Skeletal muscle tissue (tissue), 3 donors: ENCODE measurements at regions not wholly inside any gene's neighbourhood (a gene's known extent, or its start where the extent isn't known, plus 50 kb on each side); places are given as distances from the start of the nearest gene placed in this dataset.

Experiments
- H3K27ac ChIP-seq: one replicate; pipeline ENCODE4 v1.7.0; 2013; ENCODE audit warnings: mild to moderate bottlenecking, low read depth, low read length, inconsistent platforms
- H3K27me3 ChIP-seq, 3 donors: one replicate each; pipeline ENCODE4 v1.7.0; 2013; ENCODE audit warnings: low read length in 3 of 3; ENCODE audit not compliant: control insufficient read depth in 3 of 3, insufficient read depth in 3 of 3
- H3K36me3 ChIP-seq, 3 donors: one replicate each; pipeline ENCODE4 v1.7.0; 2013; ENCODE audit warnings: low read length in 3 of 3; ENCODE audit not compliant: control insufficient read depth in 3 of 3, insufficient read depth in 3 of 3
- H3K4me1 ChIP-seq, 3 donors: one replicate each; pipeline ENCODE4 v1.7.0; 2013; ENCODE audit warnings: low read length in 3 of 3, mild to moderate bottlenecking in 3 of 3; ENCODE audit not compliant: control insufficient read depth in 3 of 3, insufficient read depth in 3 of 3
- H3K4me3 ChIP-seq, 3 donors: one replicate each; pipeline ENCODE4 v1.7.0; 2013; ENCODE audit warnings: low read length in 3 of 3
- H3K9ac ChIP-seq, 3 donors: one replicate each; pipeline ENCODE4 v1.7.0; 2013; ENCODE audit warnings: low read length in 3 of 3, mild to moderate bottlenecking in 3 of 3, moderate library complexity in 2 of 3, low read depth in 1 of 3
- H3K9me3 ChIP-seq, 3 donors: one replicate each; pipeline ENCODE4 v1.7.0; 2013; ENCODE audit warnings: low read length in 3 of 3; ENCODE audit not compliant: control insufficient read depth in 3 of 3
- donor health status: Osteomylitis.

DNA sequence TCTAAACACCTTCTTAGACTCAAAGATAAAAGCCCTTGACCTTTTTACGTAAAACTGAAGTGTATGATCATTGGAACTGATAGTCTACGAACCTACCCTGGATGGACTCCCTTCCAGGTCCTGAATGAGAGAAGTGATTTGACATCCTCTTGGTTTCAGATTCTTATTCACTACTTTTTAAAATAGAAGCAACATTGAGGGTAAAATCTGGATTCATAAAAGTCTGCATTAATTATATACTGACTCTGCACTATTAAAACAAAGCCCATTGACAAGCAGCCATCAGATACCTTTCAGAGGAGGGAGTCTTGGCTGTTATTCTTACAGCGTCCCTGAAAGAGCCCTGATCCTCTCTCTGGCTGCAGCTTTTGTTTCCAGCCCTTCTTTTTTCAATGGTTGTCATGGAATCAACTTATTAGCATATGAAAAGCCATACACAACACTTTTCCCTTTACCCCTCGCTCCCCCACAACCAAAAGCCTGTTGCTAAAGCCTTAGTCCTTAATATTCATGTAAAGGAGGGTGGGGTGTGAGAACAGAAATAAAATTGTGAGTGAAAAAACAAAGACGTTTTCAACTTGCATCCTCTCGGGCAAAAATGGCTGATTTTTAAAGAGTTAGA lies 270.0 kb upstream of the MARCKS start:
- Histone ChIP-seq H3K9ac (no peak overlapping the region), H3K4me1 (peaks cover 0 to 4% (median 0%) of the 10 kb centered on the region in 3 donors), H3K4me3 (no peak overlapping the region), H3K9me3 (no peaks in the 10 kb centered on the region), H3K27me3 (no peaks in the 10 kb centered on the region), H3K36me3 (no peaks in the 10 kb centered on the region), H3K27ac (no peak overlapping the region)

DNA sequence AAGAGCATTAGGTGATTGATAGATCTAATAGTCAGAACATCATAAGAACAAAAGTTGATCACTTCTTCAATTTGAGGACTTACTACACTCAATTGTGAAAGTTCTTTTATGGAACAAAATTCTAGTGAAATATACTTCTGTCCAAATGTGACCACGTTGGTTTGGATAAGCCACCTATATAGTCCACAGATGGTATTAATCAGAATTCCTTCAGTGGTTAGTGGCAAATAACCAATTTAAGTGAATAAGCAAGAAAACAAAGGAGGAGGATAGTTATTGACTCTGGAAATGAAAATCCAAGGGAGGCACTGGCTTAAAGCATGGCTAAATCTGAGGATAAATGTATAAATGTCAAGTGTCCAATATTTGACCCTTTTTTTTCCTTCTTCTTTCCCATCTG lies 268.5 kb upstream of the MARCKS start:
- H3K27ac ChIP-seq: no peak overlapping the region

DNA sequence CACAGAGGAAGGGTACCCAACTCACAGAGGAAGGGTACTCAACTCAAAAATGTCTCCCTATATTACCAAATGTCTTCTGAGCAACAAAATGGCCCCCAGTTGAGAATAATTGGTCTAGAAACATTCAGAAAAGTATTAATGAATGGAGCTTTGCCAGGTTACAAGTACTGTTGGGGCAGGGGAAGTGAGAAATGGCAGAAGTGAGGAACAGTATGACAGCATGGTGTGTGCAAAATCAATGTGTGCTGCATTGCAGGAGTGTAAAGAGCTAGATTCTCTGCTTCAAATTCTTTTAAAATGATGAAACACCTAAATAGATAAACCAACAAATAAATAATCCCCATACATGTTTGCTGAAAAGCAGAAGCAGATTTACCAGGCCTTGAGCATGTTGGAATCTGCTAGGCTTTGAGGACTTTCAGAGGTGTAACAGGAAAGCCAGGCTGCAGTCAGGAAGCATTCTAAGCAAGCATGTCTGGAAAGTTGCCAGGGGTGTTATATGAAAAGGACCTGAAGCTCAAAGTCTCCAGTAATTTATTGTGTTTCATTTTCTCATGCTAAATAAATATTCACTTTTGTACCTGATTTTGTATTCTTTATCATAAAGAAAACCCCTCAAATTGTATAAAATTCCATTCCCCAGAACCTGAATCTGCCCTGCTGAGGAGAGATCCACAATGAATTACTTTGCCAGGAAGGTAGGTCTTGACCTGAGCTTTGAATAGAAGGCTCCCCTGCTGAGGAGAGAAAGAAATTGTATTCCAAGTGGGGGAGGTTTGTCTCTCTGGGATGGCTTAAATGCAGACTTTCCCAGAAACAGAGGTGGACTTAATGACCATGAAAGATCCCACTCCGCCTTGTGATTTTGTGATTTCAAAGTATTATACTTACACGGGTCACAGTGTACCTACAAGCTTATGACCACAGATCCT lies 265.0 kb upstream of the MARCKS start:
- H3K9ac ChIP-seq: peak overlapping the region in 1 of 3 donors; percentile 35
- H3K27ac ChIP-seq: no peak overlapping the region
- H3K36me3 ChIP-seq: no peaks in the 10 kb centered on the region
- H3K4me1 ChIP-seq: peaks cover 3 to 11% (median 4%) of the 10 kb centered on the region in 3 donors
- no peak overlapping the region for H3K4me3 ChIP-seq
- H3K9me3 ChIP-seq: no peaks in the 10 kb centered on the region
- no peaks in the 10 kb centered on the region for H3K27me3 ChIP-seq

More for the DNA sequence above, 268.5 kb upstream of the MARCKS start:
- Histone ChIP-seq H3K4me3 (no peak overlapping the region), H3K9ac (no peak overlapping the region), H3K36me3 (no peaks in the 10 kb centered on the region), H3K4me1 (peaks cover 0 to 4% (median 0%) of the 10 kb centered on the region in 3 donors), H3K27me3 (no peaks in the 10 kb centered on the region), H3K9me3 (no peaks in the 10 kb centered on the region)

DNA sequence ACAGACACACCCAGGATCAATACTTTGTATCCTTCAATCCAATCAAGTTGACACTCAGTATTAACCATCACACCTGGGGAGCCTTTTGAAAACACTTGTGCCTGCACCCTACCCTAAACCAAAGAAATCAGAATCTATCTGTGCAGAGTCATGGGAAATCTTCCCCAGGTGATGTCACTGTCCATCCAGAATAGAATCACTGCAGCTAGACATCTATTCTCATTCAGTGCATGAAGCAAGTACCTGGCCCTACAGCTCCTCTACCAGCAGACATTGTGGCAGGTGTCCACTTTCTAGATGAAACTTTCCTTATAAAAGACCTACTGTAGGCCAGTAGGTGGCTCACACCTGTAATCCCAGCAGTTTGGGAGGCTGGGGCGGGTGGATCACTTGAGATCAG lies 262.4 kb upstream of the MARCKS start:
- Histone ChIP-seq H3K9me3 (no peaks in the 10 kb centered on the region), H3K4me1 (peaks cover 3 to 11% (median 4%) of the 10 kb centered on the region in 3 donors), H3K27me3 (no peaks in the 10 kb centered on the region), H3K36me3 (no peaks in the 10 kb centered on the region), H3K9ac (no peak overlapping the region), H3K27ac (no peak overlapping the region), H3K4me3 (no peak overlapping the region)

DNA sequence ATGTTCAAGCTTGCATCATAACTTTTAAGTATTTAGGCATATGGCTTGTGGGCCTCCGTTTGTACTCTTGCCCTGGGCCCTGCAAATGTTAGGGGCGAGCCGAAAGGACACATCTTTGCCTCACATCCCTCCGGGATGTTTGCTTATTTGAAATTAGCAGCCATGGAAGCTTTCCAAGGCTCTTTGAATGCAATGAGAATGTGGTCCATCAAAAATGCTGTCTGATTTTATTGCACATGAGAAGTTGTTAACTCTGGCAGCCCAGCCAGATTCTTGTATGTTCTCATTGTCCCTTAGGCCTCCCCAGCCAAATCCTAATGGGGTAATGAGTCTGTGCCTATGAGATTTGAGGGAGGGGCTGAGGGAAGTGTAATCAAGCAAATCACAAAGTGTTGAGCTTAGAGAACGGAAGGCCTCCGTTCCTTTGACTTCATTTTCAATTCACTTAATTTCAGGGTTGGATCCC lies 261.2 kb upstream of the MARCKS start:
- Histone ChIP-seq H3K4me3 (no peak overlapping the region), H3K4me1 (peaks cover 3 to 11% (median 4%) of the 10 kb centered on the region in 3 donors), H3K36me3 (no peaks in the 10 kb centered on the region), H3K9me3 (no peaks in the 10 kb centered on the region), H3K27me3 (no peaks in the 10 kb centered on the region), H3K27ac (no peak overlapping the region), H3K9ac (no peak overlapping the region)

DNA sequence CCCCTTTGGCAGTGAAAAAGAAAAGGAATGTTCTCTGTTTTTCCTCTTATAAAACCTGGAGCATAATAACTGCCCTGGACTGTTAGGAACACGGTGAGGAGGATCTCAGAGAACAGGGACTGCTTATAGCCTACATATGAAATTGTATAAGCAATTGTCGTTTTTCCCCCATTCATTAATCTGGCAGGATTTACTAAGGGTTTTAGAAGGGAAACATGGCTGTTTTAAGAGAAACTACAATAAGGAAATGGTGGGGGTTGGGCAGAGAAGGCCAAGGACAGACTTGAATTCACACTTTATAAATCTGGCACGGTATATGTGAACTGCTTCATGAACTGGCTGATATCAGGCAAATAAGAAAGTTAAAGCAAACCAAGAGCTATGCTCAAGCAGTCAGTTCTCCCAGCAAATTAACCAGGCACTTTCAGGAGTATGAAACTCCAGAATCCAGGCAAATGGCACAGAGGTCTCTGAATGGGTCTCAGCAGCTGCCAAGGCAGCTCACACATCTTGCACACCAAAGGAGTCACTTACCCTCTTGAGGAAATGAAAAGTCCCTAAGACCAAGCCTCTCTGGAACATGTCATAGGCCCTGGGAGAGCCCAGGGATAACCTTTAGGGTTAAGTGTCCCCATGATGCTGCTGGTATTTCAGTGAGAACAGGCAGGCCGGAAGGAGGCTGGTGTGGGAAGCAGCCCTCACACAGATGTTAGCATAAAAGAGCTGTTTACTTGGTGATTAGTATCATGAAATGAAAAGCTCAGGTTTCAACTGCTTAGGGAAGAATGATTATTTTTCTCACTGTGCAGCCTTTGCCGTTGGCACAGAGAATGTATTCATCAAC lies 260.5 kb upstream of the MARCKS start:
- H3K27ac ChIP-seq: peak overlapping the region; percentile 31
- H3K4me3 ChIP-seq: no peak overlapping the region
- H3K9ac ChIP-seq: peak overlapping the region in 1 of 3 donors; percentile 23
- no peaks in the 10 kb centered on the region for H3K9me3 ChIP-seq
- H3K4me1 ChIP-seq: peaks cover 3 to 11% (median 4%) of the 10 kb centered on the region in 3 donors
- H3K36me3 ChIP-seq: peaks cover 0 to 2% (median 0%) of the 10 kb centered on the region in 3 donors
- H3K27me3 ChIP-seq: no peaks in the 10 kb centered on the region

DNA sequence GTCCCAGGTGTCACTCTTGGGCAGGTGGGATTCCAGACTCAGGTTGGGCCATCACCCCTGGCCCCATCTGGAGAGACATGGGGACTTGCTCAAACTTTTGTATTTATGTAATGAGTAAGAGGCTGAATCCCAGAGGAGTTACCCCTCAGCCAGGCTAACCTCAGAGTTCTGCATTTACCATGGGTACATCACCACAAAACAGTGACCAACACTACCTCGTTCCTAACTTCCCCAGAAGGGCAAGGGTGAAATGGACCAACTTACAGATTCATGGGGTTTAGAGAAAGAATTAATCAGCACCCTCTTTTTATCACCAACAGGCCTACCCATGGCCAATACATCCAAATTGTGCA lies 259.9 kb upstream of the MARCKS start:
- Histone ChIP-seq H3K9me3 (no peaks in the 10 kb centered on the region), H3K4me1 (peaks cover 3 to 7% (median 4%) of the 10 kb centered on the region in 3 donors), H3K27me3 (no peaks in the 10 kb centered on the region), H3K9ac (no peak overlapping the region), H3K36me3 (peaks cover 0 to 2% (median 0%) of the 10 kb centered on the region in 3 donors), H3K4me3 (no peak overlapping the region), H3K27ac (peak overlapping the region; percentile 31)

DNA sequence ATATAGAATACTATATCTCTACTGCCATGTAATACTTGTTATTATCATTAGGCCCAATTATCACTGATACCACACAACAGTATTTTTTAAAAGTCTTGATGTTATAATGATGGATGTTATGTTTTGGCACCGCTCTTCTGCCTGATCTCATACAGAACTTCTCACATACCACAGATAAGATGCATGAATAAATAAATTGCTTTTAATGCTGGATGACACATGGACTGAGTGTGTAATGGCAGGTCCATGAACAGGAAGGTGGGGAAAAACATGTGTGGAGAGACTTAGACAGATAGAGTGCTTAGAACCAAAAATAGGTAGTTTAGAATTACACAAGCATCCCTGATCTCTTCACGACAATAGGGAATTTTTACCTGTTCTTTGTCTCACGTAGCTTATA lies 258.4 kb upstream of the MARCKS start:
- Histone ChIP-seq H3K27ac (no peak overlapping the region), H3K36me3 (peaks cover 0 to 2% (median 0%) of the 10 kb centered on the region in 3 donors), H3K9me3 (no peaks in the 10 kb centered on the region), H3K4me1 (peaks cover 3 to 7% (median 4%) of the 10 kb centered on the region in 3 donors), H3K9ac (no peak overlapping the region), H3K4me3 (no peak overlapping the region), H3K27me3 (no peaks in the 10 kb centered on the region)

DNA sequence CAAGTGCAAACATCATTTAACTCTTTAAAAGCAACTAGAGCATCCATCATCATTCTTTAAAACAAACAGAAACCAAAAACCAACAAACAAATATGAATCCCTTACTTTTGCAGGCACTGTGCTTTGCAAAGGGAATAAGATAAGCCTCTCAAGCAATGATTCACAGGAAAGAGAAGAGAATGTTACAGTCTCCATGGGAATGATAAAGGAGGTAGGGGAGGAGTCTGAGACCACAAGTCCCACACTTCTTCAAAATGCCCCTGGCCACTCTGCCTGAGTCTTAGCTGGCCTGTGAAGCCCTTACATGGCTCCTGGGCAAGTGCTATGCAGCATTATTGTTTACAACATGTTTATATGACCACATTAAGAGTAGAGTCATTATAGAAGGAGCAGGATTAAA lies 257.7 kb upstream of the MARCKS start:
- Histone ChIP-seq H3K36me3 (peaks cover 0 to 2% (median 0%) of the 10 kb centered on the region in 3 donors), H3K4me3 (no peak overlapping the region), H3K27ac (no peak overlapping the region), H3K27me3 (no peaks in the 10 kb centered on the region), H3K9me3 (no peaks in the 10 kb centered on the region), H3K9ac (no peak overlapping the region), H3K4me1 (peaks cover 3 to 7% (median 4%) of the 10 kb centered on the region in 3 donors)
